ENCODE measurements at regions not wholly inside any gene's neighbourhood (a gene's known extent, or its start where the extent isn't known, plus 50 kb on each side); places are given as distances from the start of the nearest gene placed in this dataset.
"Not testable (repeated sequence)": the region's sequence is repeated elsewhere in the genome, so short reads cannot be mapped to it uniquely, and the experiment has no call there.

DNA sequence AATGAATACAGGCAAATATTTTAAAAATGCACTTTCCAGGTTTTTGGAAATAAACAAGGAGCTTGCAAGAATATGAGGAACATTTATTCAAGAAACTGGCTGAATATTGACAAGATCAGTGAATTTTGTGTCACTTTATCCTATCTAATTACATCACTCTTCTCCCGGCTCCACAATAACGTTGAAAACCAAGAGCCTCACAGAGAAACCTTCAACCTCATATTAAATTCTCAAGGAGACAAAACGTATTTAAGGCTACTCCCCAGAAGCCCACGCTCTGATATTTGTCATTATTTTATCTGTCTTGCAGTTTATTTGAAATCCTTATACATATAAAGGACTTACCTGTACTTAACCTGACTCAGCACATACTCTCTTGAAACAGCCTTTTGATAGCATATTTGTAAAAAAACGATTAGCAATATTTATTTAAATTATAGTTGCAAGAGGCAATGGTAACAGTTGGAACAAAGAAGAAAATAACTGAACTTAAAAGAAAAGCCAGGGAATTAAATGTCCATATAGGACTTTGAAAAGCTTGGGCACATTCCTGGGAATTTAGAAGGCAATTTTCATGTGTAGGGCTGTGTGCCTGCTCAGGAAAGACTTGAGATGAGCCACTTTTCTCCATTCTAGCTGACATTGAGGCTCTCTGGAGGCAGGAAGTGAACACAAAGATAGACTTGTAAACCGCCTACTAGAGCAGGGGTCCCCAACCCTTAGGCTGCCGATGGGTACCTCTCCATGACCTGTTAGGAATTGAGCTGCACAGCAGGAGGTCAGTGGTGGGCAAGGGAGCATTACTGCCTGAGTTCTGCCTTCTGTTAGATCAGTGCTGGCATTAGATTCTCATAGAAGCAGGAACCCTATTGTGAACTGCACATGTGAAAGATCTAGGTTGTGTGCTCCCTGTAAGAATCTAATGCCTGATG, 636.4 kb downstream of the SLC16A7 start:
- Histone ChIP-seq H3K9ac (no peak overlapping the region), H3K79me2 (ENCODE audit: insufficient read depth, low read depth) (no peaks in the 10 kb centered on the region), H3K4me3 (IDR thresholded peaks at IDR 0.05; ENCODE audit: insufficient read depth, low read depth, low read length) (no peak overlapping the region), H3K4me2 (no peak overlapping the region), H3K36me3 (ENCODE audit: insufficient read depth) (no peaks in the 10 kb centered on the region), H3K27ac (no peak overlapping the region), H3K27me3 (ENCODE audit: insufficient read depth, low read depth) (no peaks in the 10 kb centered on the region), H4K20me1 (ENCODE audit: insufficient read depth) (no peaks in the 10 kb centered on the region), H2AFZ (ENCODE audit: low read depth) (no peak overlapping the region), H3K4me1 (ENCODE audit: low read depth, poor library complexity, severe bottlenecking) (no peaks in the 10 kb centered on the region)
- TF ChIP-seq, protein P1, sequence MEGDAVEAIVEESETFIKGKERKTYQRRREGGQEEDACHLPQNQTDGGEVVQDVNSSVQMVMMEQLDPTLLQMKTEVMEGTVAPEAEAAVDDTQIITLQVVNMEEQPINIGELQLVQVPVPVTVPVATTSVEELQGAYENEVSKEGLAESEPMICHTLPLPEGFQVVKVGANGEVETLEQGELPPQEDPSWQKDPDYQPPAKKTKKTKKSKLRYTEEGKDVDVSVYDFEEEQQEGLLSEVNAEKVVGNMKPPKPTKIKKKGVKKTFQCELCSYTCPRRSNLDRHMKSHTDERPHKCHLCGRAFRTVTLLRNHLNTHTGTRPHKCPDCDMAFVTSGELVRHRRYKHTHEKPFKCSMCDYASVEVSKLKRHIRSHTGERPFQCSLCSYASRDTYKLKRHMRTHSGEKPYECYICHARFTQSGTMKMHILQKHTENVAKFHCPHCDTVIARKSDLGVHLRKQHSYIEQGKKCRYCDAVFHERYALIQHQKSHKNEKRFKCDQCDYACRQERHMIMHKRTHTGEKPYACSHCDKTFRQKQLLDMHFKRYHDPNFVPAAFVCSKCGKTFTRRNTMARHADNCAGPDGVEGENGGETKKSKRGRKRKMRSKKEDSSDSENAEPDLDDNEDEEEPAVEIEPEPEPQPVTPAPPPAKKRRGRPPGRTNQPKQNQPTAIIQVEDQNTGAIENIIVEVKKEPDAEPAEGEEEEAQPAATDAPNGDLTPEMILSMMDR (conservative IDR thresholded peaks at IDR 0.05; ENCODE audit: low read depth, low read length), result no peak

DNA sequence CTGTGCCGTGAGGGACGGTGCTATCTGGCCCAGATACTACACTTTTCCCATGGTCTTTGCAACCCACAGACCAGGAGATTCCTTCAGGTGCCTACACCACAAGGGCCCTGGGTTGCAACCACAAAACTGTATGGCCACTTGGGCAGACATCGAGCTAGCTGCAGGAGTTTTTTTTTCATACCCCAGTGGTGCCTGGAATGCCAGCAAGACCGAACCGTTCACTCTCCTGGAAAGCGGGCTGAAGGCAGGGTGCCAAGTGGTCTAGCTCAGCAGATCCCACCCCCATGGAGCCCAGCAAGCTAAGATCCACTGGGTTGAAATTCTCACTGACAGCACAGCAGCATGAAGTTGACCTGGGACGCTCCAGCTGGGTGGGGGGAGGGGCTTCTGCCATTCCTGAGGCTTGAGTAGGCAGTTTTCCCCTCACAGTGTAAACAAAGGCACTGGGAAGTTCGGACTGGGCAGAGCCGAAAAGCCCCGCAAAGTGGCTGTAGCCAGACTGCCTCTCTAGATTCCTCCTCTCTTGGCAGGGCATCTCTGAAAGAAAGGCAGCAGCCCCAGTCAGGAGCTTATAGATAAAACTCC, 638.9 kb downstream of the SLC16A7 start:
- H3K36me3 ChIP-seq (ENCODE audit: insufficient read depth); H3K79me2 ChIP-seq (ENCODE audit: insufficient read depth, low read depth); H3K4me2 ChIP-seq; H3K4me1 ChIP-seq (ENCODE audit: low read depth, poor library complexity, severe bottlenecking); H2AFZ ChIP-seq (ENCODE audit: low read depth); H3K4me3 ChIP-seq (IDR thresholded peaks at IDR 0.05; ENCODE audit: insufficient read depth, low read depth, low read length); H3K27ac ChIP-seq; H3K9ac ChIP-seq; H3K27me3 ChIP-seq (ENCODE audit: insufficient read depth, low read depth); H4K20me1 ChIP-seq (ENCODE audit: insufficient read depth): not testable (repeated sequence)

DNA sequence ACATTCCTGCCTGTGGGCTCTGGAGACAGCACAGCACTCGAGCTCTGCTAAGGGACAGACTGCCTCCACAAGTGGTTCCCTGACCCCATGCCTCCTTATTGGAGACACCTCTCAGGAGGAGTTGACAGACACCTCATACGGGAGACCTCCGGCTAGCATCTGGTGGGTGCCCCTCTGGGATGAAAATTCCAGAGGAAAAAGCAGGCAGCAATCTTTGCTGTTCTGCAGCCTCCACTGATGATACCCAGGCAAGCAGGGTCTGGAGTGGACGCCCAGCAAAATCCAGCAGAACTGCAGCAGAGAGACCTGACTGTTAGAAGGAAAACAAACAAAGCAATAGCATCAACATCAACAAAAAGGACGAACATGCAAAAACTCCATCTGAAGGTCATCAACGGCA, 639.4 kb downstream of the SLC16A7 start:
- no peaks in the 10 kb centered on the region for H3K36me3 ChIP-seq (ENCODE audit: insufficient read depth)
- no peak overlapping the region for H2AFZ ChIP-seq (ENCODE audit: low read depth)
- no peaks in the 10 kb centered on the region for H3K27me3 ChIP-seq (ENCODE audit: insufficient read depth, low read depth)
- H4K20me1 ChIP-seq (ENCODE audit: insufficient read depth), result no peaks in the 10 kb centered on the region
- no peak overlapping the region for H3K27ac ChIP-seq
- TF ChIP-seq, protein P1 (conservative IDR thresholded peaks at IDR 0.05; ENCODE audit: low read depth, low read length), result no peak
- no peak overlapping the region for H3K4me3 ChIP-seq (IDR thresholded peaks at IDR 0.05; ENCODE audit: insufficient read depth, low read depth, low read length)
- H3K9ac ChIP-seq, result no peak overlapping the region
- H3K4me2 ChIP-seq, result no peak overlapping the region
- no peaks in the 10 kb centered on the region for H3K79me2 ChIP-seq (ENCODE audit: insufficient read depth, low read depth)
- H3K4me1 ChIP-seq (ENCODE audit: low read depth, poor library complexity, severe bottlenecking), result no peaks in the 10 kb centered on the region

DNA sequence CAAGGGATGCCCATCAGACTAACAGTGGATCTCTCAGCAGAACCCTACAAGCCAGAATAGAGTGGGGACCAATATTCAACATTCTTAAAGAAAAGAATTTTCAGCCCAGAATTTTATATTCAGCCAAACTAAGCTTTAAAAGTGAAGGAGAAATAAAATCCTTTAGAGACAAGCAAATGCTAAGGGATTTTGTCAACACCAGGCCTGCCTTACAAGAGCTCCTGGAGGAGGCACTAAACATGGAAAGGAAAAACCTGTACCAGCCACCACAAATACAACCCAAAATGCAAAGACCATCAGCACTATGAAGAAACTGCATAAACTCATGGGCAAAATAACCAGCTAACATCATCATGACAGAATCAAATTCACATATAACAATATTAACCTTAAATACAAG, 640.6 kb downstream of the SLC16A7 start:
- not testable (repeated sequence) for H3K79me2 ChIP-seq (ENCODE audit: insufficient read depth, low read depth); H3K9ac ChIP-seq

DNA sequence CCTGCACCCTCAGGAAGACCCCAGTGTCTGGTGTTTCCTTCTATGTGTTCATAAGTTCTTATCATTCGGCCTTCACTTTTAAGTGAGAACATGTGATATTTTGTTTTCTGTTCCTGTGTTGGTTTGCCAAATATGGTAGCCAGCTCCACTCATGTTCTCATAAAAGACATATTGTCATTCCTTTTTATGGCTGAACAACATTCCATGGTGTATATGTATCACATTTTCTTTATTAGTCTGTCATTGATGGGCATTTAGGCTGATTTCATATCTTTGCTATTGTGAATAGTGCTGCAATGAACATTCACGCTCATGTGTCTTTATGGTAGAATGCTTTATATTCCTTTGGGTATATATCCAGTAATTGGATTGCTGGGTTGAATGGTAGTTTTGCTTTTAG, 645.1 kb downstream of the SLC16A7 start:
- no peak overlapping the region for H2AFZ ChIP-seq (ENCODE audit: low read depth)
- TF ChIP-seq, protein P1 (conservative IDR thresholded peaks at IDR 0.05; ENCODE audit: low read depth, low read length), result no peak
- H3K27ac ChIP-seq, result no peak overlapping the region
- no peak overlapping the region for H3K9ac ChIP-seq
- no peaks in the 10 kb centered on the region for H3K36me3 ChIP-seq (ENCODE audit: insufficient read depth)
- no peaks in the 10 kb centered on the region for H3K79me2 ChIP-seq (ENCODE audit: insufficient read depth, low read depth)
- no peaks in the 10 kb centered on the region for H3K4me1 ChIP-seq (ENCODE audit: low read depth, poor library complexity, severe bottlenecking)
- H3K4me2 ChIP-seq, result no peak overlapping the region
- no peak overlapping the region for H3K4me3 ChIP-seq (IDR thresholded peaks at IDR 0.05; ENCODE audit: insufficient read depth, low read depth, low read length)
- no peaks in the 10 kb centered on the region for H3K27me3 ChIP-seq (ENCODE audit: insufficient read depth, low read depth)
- H4K20me1 ChIP-seq (ENCODE audit: insufficient read depth), result no peaks in the 10 kb centered on the region

More for the DNA sequence above, 640.6 kb downstream of the SLC16A7 start:
- not testable (repeated sequence) for H3K4me3 ChIP-seq (IDR thresholded peaks at IDR 0.05; ENCODE audit: insufficient read depth, low read depth, low read length); H3K27me3 ChIP-seq (ENCODE audit: insufficient read depth, low read depth); H4K20me1 ChIP-seq (ENCODE audit: insufficient read depth); H3K27ac ChIP-seq; H3K36me3 ChIP-seq (ENCODE audit: insufficient read depth); H3K4me1 ChIP-seq (ENCODE audit: low read depth, poor library complexity, severe bottlenecking); H3K4me2 ChIP-seq; H2AFZ ChIP-seq (ENCODE audit: low read depth)
